SU-DHL-6 (cell line): ENCODE measurements at regions not wholly inside any gene's neighbourhood (a gene's known extent, or its start where the extent isn't known, plus 50 kb on each side); places are given as distances from the start of the nearest gene placed in this dataset.

Source experiments
- H2AFZ ChIP-seq: fragments of 200-600 bp; sonication (generic); 2 replicates; pipeline ENCODE4 v1.6.1; 2014; ENCODE audit warnings: low read depth, mild to moderate bottlenecking, moderate library complexity, mixed read lengths, antibody characterized with exemption, low read length; ENCODE audit not compliant: severe bottlenecking
- H3F3A ChIP-seq: fragments of 200-600 bp; shearing (Covaris generic); 2 replicates; pipeline ENCODE4 v1.6.0; 2016; ENCODE audit warnings: antibody characterized with exemption, mild to moderate bottlenecking; ENCODE audit not compliant: insufficient read depth
- H3K27ac ChIP-seq: fragments of 200-600 bp; sonication (generic); 2 replicates; pipeline ENCODE4 v1.5.1; 2016; ENCODE audit warnings: low read depth, mild to moderate bottlenecking, low read length, moderate library complexity, mixed read lengths
- H3K27me3 ChIP-seq: fragments of 200-600 bp; sonication (generic), shearing (Covaris generic); 2 replicates; pipeline ENCODE4 v1.6.0; 2014; ENCODE audit warnings: mild to moderate bottlenecking, low read length
- H3K36me3 ChIP-seq: fragments of 200-600 bp; sonication (generic); 2 replicates; pipeline ENCODE4 v1.6.1; 2014; ENCODE audit warnings: mild to moderate bottlenecking, low read length, mixed read lengths
- H3K4me2 ChIP-seq: fragments of 300-600, 200-600 bp; shearing (Covaris generic), sonication (generic); 2 replicates; pipeline ENCODE4 v1.6.0; 2014; ENCODE audit warnings: low read length, low read depth, mild to moderate bottlenecking; ENCODE audit not compliant: poor library complexity, severe bottlenecking
- H3K4me3 ChIP-seq: fragments of 200-600 bp; sonication (generic); 2 replicates; pipeline ENCODE4 v1.5.1; 2014; ENCODE audit warnings: antibody characterized with exemption, low read length, mild to moderate bottlenecking, mixed read lengths; ENCODE audit not compliant: insufficient read depth, poor library complexity, severe bottlenecking
- H3K79me2 ChIP-seq: fragments of 200-600 bp; sonication (generic); 2 replicates; pipeline ENCODE4 v1.6.1; 2014; ENCODE audit warnings: mild to moderate bottlenecking, low read length, moderate library complexity; ENCODE audit not compliant: insufficient read depth
- H3K9ac ChIP-seq: fragments of 200-600 bp; sonication (generic); 2 replicates; pipeline ENCODE4 v1.7.0; 2014; ENCODE audit warnings: mild to moderate bottlenecking, low read length
- H3K9me2 ChIP-seq: fragments of 200-600 bp; sonication (generic); replicated peaks from 2 replicates; pipeline ENCODE4 v1.6.1; 2014; ENCODE audit warnings: low read length; ENCODE audit not compliant: insufficient read depth
- H3K9me3 ChIP-seq: fragments of 200-600 bp; sonication (generic); 2 replicates; pipeline ENCODE4 v1.6.1; 2014; ENCODE audit warnings: low read length, mixed read lengths; ENCODE audit not compliant: insufficient read depth
- H4K20me1 ChIP-seq: fragments of 200-600 bp; sonication (generic); 2 replicates; pipeline ENCODE4 v1.6.1; 2014; ENCODE audit warnings: low read depth, mild to moderate bottlenecking, antibody characterized with exemption, low read length, moderate library complexity, mixed read lengths
- EZH2phosphoT487 ChIP-seq: fragments of 200-600 bp; sonication (generic), shearing (Covaris generic); conservative IDR thresholded peaks from 2 replicates; pipeline ENCODE4 v1.6.1; 2018; ENCODE audit warnings: mild to moderate bottlenecking, antibody characterized with exemption, low read length, moderate library complexity, mixed read lengths
- TF ChIP-seq, protein P1 (sequence below): fragments of 200-600 bp; sonication (generic); IDR thresholded peaks from one replicate; pipeline ENCODE4 v1.5.1; 2017; ENCODE audit warnings: antibody characterized with exemption, mild to moderate bottlenecking, low read length, moderate library complexity; ENCODE audit not compliant: insufficient read depth, poor library complexity, severe bottlenecking

DNA sequence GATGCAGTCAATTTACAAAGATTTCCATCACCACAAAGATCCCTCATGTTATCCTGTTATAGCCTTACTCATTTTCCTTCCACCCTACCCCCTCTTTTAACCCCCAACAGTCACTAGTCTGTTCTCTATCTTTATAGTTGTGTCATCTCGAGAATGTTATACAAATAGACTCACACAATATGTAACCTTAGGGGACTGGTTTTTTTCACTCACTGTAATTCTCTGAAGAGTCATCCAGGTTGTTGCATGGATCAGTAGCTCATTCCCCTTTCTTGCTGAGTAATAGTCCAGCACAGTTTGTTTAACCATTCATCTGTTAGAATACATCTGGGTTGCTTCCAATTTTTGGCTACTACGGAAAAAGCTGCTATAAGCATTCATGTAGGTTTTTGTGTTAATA lies 121.1 kb upstream of the PDE1C start:
- TF ChIP-seq EZH2phosphoT487, result no peak
- TF ChIP-seq, protein P1, sequence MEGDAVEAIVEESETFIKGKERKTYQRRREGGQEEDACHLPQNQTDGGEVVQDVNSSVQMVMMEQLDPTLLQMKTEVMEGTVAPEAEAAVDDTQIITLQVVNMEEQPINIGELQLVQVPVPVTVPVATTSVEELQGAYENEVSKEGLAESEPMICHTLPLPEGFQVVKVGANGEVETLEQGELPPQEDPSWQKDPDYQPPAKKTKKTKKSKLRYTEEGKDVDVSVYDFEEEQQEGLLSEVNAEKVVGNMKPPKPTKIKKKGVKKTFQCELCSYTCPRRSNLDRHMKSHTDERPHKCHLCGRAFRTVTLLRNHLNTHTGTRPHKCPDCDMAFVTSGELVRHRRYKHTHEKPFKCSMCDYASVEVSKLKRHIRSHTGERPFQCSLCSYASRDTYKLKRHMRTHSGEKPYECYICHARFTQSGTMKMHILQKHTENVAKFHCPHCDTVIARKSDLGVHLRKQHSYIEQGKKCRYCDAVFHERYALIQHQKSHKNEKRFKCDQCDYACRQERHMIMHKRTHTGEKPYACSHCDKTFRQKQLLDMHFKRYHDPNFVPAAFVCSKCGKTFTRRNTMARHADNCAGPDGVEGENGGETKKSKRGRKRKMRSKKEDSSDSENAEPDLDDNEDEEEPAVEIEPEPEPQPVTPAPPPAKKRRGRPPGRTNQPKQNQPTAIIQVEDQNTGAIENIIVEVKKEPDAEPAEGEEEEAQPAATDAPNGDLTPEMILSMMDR, result no peak
- H3K9me2 ChIP-seq, result no peaks in the 10 kb centered on the region
- no peaks in the 10 kb centered on the region for H3K36me3 ChIP-seq
- H2AFZ ChIP-seq, result no peak overlapping the region
- peaks cover 10% of the 10 kb centered on the region; the same call in 1 of the 2 replicates for H3K9me3 ChIP-seq
- H3K79me2 ChIP-seq, result no peaks in the 10 kb centered on the region
- H3K27me3 ChIP-seq, result no peaks in the 10 kb centered on the region
- no peak overlapping the region for H3K9ac ChIP-seq
- H3K27ac ChIP-seq, result no peak overlapping the region
- no peaks in the 10 kb centered on the region for H4K20me1 ChIP-seq
- no peak overlapping the region for H3K4me3 ChIP-seq
- no peaks in the 10 kb centered on the region for H3F3A ChIP-seq
- H3K4me2 ChIP-seq, result no peak overlapping the region

DNA sequence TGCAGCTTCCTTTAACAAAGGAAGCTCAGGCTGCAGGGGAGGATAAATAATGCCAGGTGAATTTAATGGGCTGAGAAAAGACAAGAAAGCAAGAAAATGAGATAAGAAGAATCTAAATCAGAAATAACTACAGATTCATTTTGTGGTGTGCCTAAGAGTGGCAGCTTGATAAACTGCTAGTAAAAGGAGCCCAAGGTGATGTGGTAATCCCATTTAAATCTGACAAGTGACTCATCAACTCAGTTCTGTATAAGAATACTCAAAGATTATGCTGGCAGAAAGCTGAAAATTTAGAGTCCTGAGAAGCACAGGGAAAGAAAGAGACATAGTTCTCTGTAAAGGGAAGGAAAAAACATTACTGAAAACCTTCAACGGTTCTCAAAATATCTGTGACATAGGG lies 109.4 kb upstream of the PDE1C start:
- Histone ChIP-seq H4K20me1 (no peaks in the 10 kb centered on the region), H3K36me3 (no peaks in the 10 kb centered on the region), H2AFZ (no peak overlapping the region), H3K9ac (no peak overlapping the region), H3K4me3 (no peak overlapping the region), H3K4me2 (no peak overlapping the region), H3F3A (no peaks in the 10 kb centered on the region), H3K9me2 (no peaks in the 10 kb centered on the region), H3K79me2 (no peaks in the 10 kb centered on the region), H3K27ac (no peak overlapping the region), H3K9me3 (no peaks in the 10 kb centered on the region), H3K27me3 (no peaks in the 10 kb centered on the region)
- TF ChIP-seq EZH2phosphoT487, result no peak
- TF ChIP-seq, protein P1, result no peak

DNA sequence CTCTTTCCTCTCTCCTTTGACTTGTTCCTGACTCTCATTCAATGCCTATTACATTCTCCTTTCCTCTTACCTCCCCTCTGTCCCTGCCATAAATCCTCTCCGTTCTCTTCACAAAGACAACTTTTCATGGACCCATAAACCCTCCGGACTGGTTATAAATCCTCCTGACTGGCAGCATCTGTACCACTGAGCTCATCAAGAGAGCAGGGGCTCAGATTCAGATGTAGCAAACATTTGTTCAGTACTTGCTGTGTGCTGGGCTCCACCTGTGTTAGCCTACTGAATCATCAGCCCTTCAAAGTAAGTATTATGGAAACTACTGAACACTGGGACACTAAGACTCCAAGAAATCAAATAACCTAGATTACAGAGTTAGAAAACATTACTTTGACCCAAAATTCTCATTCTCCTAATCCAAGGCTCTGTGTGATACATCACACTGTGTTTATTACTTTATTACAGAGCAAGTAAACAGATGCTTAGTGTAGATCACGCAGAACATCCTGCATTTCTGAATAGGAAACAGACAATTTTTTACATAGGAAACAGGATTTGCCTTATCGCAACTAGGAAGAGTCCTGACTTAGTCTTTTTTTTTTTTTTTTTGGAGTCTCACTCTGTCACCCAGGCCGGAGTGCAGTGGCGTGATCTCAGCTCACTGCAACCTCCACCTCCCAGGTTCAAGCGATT lies 108.6 kb upstream of the PDE1C start:
- TF ChIP-seq EZH2phosphoT487, result no peak
- TF ChIP-seq, protein P1, result no peak
- Histone ChIP-seq H4K20me1 (no peaks in the 10 kb centered on the region), H3K9me2 (no peaks in the 10 kb centered on the region), H3K9ac (no peak overlapping the region), H3K4me3 (no peak overlapping the region), H3F3A (no peaks in the 10 kb centered on the region), H3K36me3 (no peaks in the 10 kb centered on the region), H3K4me2 (no peak overlapping the region), H3K79me2 (no peaks in the 10 kb centered on the region), H3K9me3 (no peaks in the 10 kb centered on the region), H3K27ac (no peak overlapping the region), H2AFZ (no peak overlapping the region), H3K27me3 (no peaks in the 10 kb centered on the region)
